OCI-LY3 (cell line): ENCODE measurements at regions not wholly inside any gene's neighbourhood (a gene's known extent, or its start where the extent isn't known, plus 50 kb on each side); places are given as distances from the start of the nearest gene placed in this dataset.

ENCODE experiments used
- H2AFZ ChIP-seq: fragments of 200-600, 300-600 bp; shearing (Covaris generic); 2 replicates; pipeline ENCODE4 v1.6.0; 2014; ENCODE audit warnings: antibody characterized with exemption, low read depth, low read length
- H3K27ac ChIP-seq: fragments of 200-600, 300-600 bp; sonication (generic); 2 replicates; pipeline ENCODE4 v1.5.1; 2014; ENCODE audit warnings: mild to moderate bottlenecking, low read length, moderate library complexity, mixed read lengths
- H3K27me3 ChIP-seq: fragments of 200-600, 300-600 bp; sonication (generic); 2 replicates; pipeline ENCODE4 v1.6.1; 2014; ENCODE audit warnings: low read depth, low read length, mixed read lengths
- H3K36me3 ChIP-seq: fragments of 200-600, 300-600 bp; sonication (generic); replicated peaks from 2 replicates; pipeline ENCODE3; 2014; ENCODE audit warnings: low read depth, low read length, mixed read lengths
- H3K4me1 ChIP-seq: fragments of 300-600, 200-600 bp; sonication (generic); 2 replicates; pipeline ENCODE4 v1.6.1; 2014; ENCODE audit warnings: low read length, mixed read lengths
- H3K4me2 ChIP-seq: fragments of 200-600, 300-600 bp; sonication (generic); 2 replicates; pipeline ENCODE4 v1.6.1; 2014; ENCODE audit warnings: low read length, mixed read lengths
- H3K4me3 ChIP-seq: fragments of 300-600, 200-600 bp; sonication (generic); 2 replicates; pipeline ENCODE4 v1.5.1; 2014; ENCODE audit warnings: antibody characterized with exemption, mild to moderate bottlenecking, low read length, moderate library complexity
- H3K79me2 ChIP-seq: fragments of 300-600, 200-600 bp; shearing (Covaris generic); 2 replicates; pipeline ENCODE4 v1.6.1; 2014; ENCODE audit warnings: mild to moderate bottlenecking, low read length, mixed read lengths
- H3K9ac ChIP-seq: fragments of 300-600, 200-600 bp; shearing (Covaris generic); 2 replicates; pipeline ENCODE4 v1.6.0; 2014; ENCODE audit warnings: mild to moderate bottlenecking, low read length, moderate library complexity
- H3K9me3 ChIP-seq: fragments of 200-600, 300-600 bp; shearing (Covaris generic); 2 replicates; pipeline ENCODE4 v1.6.1; 2014; ENCODE audit warnings: low read length, mixed read lengths; ENCODE audit not compliant: insufficient read depth
- H4K20me1 ChIP-seq: fragments of 200-600, 300-600 bp; sonication (generic); 2 replicates; pipeline ENCODE4 v1.6.1; 2016; ENCODE audit warnings: low read length, mixed read lengths; ENCODE audit not compliant: insufficient read depth
- EZH2phosphoT487 ChIP-seq: fragments of 200-600 bp; shearing (Covaris generic); IDR thresholded peaks from 2 replicates; pipeline ENCODE4 v1.6.1; 2018; ENCODE audit warnings: antibody characterized with exemption, mixed run types, low read depth
- TF ChIP-seq, protein P1 (sequence below): fragments of 200-600, 300-600 bp; sonication (generic); IDR thresholded peaks from 2 replicates; pipeline ENCODE4 v1.5.1; 2014; ENCODE audit warnings: antibody characterized with exemption, low read length, low read depth

DNA sequence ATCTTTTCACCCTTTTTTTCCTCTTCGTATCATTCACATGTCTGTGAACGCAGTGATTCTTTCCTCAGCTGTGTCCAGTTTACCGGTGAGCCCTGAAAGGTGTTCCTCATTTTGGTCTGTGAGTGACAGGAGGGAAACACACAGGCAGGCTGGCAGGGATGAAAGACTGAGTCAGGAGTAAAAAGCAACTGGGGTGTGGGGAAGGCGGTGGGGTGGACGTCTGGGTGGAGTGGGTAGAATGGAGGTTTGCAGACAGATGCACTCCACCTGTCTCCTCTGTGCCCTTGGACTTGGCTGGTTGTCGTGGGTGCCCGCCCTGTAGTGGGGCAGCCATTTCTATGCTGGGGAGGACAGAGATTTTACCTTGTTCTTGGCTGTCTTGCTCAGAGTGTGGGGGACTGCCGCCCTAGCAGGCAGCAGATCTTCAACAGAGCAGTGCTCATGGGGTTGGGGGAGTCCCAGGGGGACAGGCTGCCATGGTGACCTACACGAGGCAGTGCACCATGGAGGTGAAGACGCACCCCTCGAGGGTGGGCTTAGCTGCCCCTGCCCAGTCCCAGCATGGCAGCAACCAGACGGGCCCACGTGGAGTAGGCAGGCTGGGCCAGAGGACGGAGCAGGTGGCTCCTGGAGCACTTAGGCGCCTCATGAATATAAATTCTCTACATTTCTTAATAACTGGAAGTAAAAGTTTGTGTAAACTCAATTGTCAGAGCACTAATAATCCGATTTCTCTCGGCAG lies 603.7 kb downstream of the TBC1D22A start:
- Histone ChIP-seq H3K9me3 (no peaks in the 10 kb centered on the region), H3K4me1 (no peaks in the 10 kb centered on the region), H3K27me3 (no peaks in the 10 kb centered on the region), H3K4me2 (no peak overlapping the region), H3K9ac (no peak overlapping the region), H3K79me2 (no peaks in the 10 kb centered on the region), H3K27ac (no peak overlapping the region), H4K20me1 (no peaks in the 10 kb centered on the region), H3K36me3 (no peaks in the 10 kb centered on the region), H2AFZ (no peak overlapping the region), H3K4me3 (no peak overlapping the region)
- TF ChIP-seq, protein P1, sequence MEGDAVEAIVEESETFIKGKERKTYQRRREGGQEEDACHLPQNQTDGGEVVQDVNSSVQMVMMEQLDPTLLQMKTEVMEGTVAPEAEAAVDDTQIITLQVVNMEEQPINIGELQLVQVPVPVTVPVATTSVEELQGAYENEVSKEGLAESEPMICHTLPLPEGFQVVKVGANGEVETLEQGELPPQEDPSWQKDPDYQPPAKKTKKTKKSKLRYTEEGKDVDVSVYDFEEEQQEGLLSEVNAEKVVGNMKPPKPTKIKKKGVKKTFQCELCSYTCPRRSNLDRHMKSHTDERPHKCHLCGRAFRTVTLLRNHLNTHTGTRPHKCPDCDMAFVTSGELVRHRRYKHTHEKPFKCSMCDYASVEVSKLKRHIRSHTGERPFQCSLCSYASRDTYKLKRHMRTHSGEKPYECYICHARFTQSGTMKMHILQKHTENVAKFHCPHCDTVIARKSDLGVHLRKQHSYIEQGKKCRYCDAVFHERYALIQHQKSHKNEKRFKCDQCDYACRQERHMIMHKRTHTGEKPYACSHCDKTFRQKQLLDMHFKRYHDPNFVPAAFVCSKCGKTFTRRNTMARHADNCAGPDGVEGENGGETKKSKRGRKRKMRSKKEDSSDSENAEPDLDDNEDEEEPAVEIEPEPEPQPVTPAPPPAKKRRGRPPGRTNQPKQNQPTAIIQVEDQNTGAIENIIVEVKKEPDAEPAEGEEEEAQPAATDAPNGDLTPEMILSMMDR: no peak
- TF ChIP-seq EZH2phosphoT487: no peak

DNA sequence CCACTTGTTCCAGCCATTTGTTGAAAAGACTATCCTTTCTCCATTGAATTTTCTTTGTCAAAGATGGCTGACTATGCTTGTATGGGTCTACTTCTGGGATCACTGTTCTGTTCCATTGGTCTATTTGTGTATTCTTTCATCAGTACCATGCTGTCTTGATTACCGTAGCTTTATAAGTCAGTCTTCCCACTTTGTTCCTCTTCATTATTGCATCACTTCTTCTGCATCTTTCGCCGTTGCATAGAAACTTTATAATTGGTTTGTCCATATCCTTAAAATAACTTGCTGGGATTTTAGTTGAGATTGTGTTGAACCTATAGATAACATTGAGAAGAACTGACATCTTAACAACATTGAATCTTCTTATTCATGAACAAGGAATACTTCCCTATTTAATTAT lies 598.8 kb downstream of the TBC1D22A start:
- H3K4me1 ChIP-seq: no peaks in the 10 kb centered on the region
- H3K9me3 ChIP-seq: no peaks in the 10 kb centered on the region
- no peaks in the 10 kb centered on the region for H3K79me2 ChIP-seq
- no peak overlapping the region for H2AFZ ChIP-seq
- H4K20me1 ChIP-seq: no peaks in the 10 kb centered on the region
- no peak overlapping the region for H3K27ac ChIP-seq
- peaks cover 8% of the 10 kb centered on the region for H3K27me3 ChIP-seq
- H3K36me3 ChIP-seq: no peaks in the 10 kb centered on the region
- TF ChIP-seq, protein P1: no peak
- TF ChIP-seq EZH2phosphoT487: no peak
- H3K4me2 ChIP-seq: no peak overlapping the region
- no peak overlapping the region for H3K4me3 ChIP-seq
- H3K9ac ChIP-seq: no peak overlapping the region

- Histone ChIP-seq H3K79me2 (no peaks in the 10 kb centered on the region), H3K27me3 (peaks cover 8% of the 10 kb centered on the region), H3K27ac (no peak overlapping the region), H3K4me2 (no peak overlapping the region), H4K20me1 (no peaks in the 10 kb centered on the region), H3K9me3 (no peaks in the 10 kb centered on the region), H3K4me1 (no peaks in the 10 kb centered on the region), H3K9ac (no peak overlapping the region), H3K36me3 (no peaks in the 10 kb centered on the region), H2AFZ (no peak overlapping the region), H3K4me3 (no peak overlapping the region)
- no peak for TF ChIP-seq EZH2phosphoT487
- TF ChIP-seq, protein P1: no peak
Observed at GRCh38 chr22:47357493-47357892, 595.0 kb downstream of the TBC1D22A start.

- Histone ChIP-seq H4K20me1 (no peaks in the 10 kb centered on the region), H3K9me3 (no peaks in the 10 kb centered on the region), H3K79me2 (no peaks in the 10 kb centered on the region)
Observed at GRCh38 chr22:47357086-47357485, 594.6 kb downstream of the TBC1D22A start.

More at GRCh38 chr22:47357086-47357485, 594.6 kb downstream of the TBC1D22A start:
- Histone ChIP-seq H3K4me1 (no peaks in the 10 kb centered on the region), H3K9ac (no peak overlapping the region), H3K36me3 (no peaks in the 10 kb centered on the region), H3K4me2 (no peak overlapping the region), H3K27ac (no peak overlapping the region), H2AFZ (no peak overlapping the region), H3K27me3 (peaks cover 8% of the 10 kb centered on the region), H3K4me3 (no peak overlapping the region)
- no peak for TF ChIP-seq EZH2phosphoT487
- TF ChIP-seq, protein P1: no peak
